GM12878 (cell line): ENCODE measurements at regions not wholly inside any gene's neighbourhood (a gene's known extent, or its start where the extent isn't known, plus 50 kb on each side); places are given as distances from the start of the nearest gene placed in this dataset.

Experiments
- BHLHE40 ChIP-seq, 2 experiments: fragments of 450-650 bp in 1 of 2; IDR thresholded peaks; 2 replicates each; pipeline ENCODE4 v1.6.1; 2011 to 2017; ENCODE audit warnings: low read depth in 2 of 2, borderline replicate concordance in 1 of 2, improper control_type of control experiment in 1 of 2, low read length in 1 of 2, mild to moderate bottlenecking in 1 of 2
- E2F4 ChIP-seq: IDR thresholded peaks from 2 replicates; pipeline ENCODE4 v1.6.1; 2012; ENCODE audit warnings: low read depth, low read length, improper control_type of control experiment
- RAD21 ChIP-seq: IDR thresholded peaks from 2 replicates; pipeline ENCODE4 v1.6.1; 2011; ENCODE audit warnings: mild to moderate bottlenecking, low read depth, low read length, moderate library complexity; ENCODE audit not compliant: insufficient read depth
- ZNF274 ChIP-seq: IDR thresholded peaks from one replicate; pipeline ENCODE4 v1.8.0; 2011; ENCODE audit not compliant: insufficient read length, insufficient read depth
- TF ChIP-seq, protein P1 (sequence below), 3 experiments: IDR thresholded peaks in 2 of 3; conservative IDR thresholded peaks in 1 of 3; 2 replicates each; pipeline ENCODE4 v1.5.1; 2011; ENCODE audit warnings: low read depth in 3 of 3, low read length in 3 of 3, mild to moderate bottlenecking in 3 of 3, control low read depth in 2 of 3, moderate library complexity in 2 of 3, inconsistent platforms in 1 of 3, mixed read lengths in 1 of 3; ENCODE audit not compliant: control insufficient read depth in 2 of 3, insufficient read depth in 1 of 3; ENCODE audit errors: extremely low read depth in 1 of 3

GRCh38 chr4:74665346-74665745 lies 129.0 kb downstream of the BTC start:
- TF ChIP-seq RAD21 (no peak), E2F4 (no peak), ZNF274 (no peak), BHLHE40 (IDR thresholded peaks at IDR 0.05; ENCODE audit: borderline replicate concordance in 1 of 2, low read depth in 2 of 2, low read length in 1 of 2) (no peak)
- TF ChIP-seq, protein P1, sequence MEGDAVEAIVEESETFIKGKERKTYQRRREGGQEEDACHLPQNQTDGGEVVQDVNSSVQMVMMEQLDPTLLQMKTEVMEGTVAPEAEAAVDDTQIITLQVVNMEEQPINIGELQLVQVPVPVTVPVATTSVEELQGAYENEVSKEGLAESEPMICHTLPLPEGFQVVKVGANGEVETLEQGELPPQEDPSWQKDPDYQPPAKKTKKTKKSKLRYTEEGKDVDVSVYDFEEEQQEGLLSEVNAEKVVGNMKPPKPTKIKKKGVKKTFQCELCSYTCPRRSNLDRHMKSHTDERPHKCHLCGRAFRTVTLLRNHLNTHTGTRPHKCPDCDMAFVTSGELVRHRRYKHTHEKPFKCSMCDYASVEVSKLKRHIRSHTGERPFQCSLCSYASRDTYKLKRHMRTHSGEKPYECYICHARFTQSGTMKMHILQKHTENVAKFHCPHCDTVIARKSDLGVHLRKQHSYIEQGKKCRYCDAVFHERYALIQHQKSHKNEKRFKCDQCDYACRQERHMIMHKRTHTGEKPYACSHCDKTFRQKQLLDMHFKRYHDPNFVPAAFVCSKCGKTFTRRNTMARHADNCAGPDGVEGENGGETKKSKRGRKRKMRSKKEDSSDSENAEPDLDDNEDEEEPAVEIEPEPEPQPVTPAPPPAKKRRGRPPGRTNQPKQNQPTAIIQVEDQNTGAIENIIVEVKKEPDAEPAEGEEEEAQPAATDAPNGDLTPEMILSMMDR (IDR thresholded peaks at IDR 0.05 in 2 of 3, conservative IDR thresholded peaks at IDR 0.05 in 1 of 3; ENCODE audit: control insufficient read depth in 2 of 3, extremely low read depth in 1 of 3, insufficient read depth in 1 of 3, low read depth in 3 of 3, low read length in 3 of 3): no peak
